ENCODE measurements at regions not wholly inside any gene's neighbourhood (a gene's known extent, or its start where the extent isn't known, plus 50 kb on each side); places are given as distances from the start of the nearest gene placed in this dataset.

DNA sequence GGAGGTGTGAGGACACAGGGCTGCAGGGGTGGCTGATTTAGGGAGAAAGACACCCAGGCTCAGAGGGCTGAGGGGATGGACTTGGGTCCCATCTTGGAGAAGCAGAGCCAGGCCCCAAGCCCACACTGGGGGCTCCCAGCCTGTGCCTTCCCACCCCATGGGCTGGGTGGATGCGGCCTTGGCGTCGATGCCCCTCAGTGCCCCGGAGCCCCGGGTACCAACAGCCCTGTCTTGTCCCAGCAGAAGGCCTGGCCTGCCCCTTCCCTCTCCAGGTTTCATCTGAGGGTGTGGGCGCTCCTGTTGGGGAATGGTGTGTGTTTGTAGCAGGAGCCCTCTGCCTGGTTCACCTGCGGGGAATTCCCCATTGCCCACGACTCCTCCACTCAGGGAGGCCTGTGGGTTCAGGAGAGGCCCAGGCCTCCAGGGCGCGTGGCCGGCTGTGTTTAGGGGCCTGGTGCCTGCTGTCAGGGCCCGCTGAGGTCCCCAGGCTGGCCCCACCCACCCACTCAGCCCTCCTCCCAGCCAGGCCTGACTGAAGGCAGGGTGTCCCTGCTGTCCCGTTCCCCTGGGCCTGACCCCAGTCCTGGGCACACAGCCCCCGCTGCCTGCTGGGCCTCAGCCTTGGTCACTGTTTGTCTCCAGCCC is 51.1 kb upstream of the BEGAIN start:
- no peak for DNase-seq (ENCODE audit: low read depth in 2 of 2)

- DNase-seq (ENCODE audit: low read depth in 2 of 2): no peak
These were observed 52.1 kb upstream of the BEGAIN start for GRCh38 chr14:100639280-100639679.

GRCh38 chr14:100640471-100641273 is 53.5 kb upstream of the BEGAIN start:
- DNase-seq (ENCODE audit: low read depth in 2 of 2): peak; percentile 41 to 71

- no peak for DNase-seq (ENCODE audit: low read depth in 2 of 2)
These were observed 54.1 kb upstream of the BEGAIN start for GRCh38 chr14:100641274-100641860.

DNA sequence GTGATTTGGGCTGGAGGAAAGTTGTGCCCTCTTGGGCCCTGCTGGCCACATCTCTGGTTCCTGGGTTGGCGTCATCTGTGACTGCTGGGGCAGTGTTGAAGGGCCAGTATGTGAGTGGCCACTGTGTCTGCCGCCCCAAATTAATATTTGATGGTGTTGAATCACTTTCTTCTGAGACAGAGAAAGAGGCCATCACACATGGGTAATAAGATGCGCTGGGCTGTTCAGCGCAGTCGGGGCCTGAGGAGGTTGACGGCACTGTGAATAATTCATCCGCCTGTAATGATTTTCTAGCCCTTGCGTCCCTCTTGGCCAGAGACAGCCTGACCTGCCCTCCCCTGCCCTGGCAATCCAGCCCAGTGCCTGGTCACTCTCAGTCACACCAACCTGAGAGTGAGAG is 56.2 kb upstream of the BEGAIN start:
- DNase-seq (ENCODE audit: low read depth in 2 of 2): no peak

- no peak for DNase-seq (ENCODE audit: low read depth in 2 of 2)
These were observed 57.2 kb upstream of the BEGAIN start for GRCh38 chr14:100644383-100644782.

DNA sequence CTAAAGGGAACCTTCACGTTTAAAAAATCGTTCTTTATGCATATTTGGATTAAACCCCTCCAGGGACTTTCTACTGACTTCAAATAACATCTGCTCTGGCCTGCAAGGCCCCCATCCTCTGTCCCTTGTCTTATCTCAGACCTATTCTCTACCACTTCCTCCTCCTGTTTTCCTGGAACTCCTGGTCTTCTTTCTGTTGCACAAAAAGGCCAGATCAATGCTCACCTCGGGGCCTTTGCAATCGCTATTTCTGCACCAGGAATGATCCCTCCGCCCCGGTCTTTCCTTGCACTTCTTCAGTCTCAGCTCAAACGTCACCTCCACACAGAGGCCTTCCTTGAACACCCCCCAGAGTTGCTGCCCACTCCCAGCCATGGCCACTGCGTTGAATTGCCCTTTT is 57.6 kb upstream of the BEGAIN start:
- no peak for DNase-seq (ENCODE audit: low read depth in 2 of 2)

GRCh38 chr14:100645196-100645981 is 58.2 kb upstream of the BEGAIN start:
- DNase-seq (ENCODE audit: low read depth in 2 of 2): peak; percentile 72 to 91

DNA sequence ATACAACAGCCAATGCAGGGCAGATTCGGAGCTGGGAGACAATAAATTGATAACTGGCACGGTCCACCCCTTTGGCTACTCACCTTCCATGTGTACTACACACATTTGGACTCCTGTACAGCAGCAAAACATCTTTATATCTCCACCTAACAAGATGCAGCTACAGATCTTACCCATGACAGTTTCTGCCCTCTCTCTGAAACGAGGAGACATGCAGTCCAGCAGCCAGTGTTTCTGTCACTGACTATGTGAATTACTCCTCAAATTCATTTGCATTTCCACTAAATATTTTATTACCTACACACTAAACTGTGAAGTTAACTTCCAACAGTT is 58.7 kb upstream of the BEGAIN start:
- no peak for DNase-seq (ENCODE audit: low read depth in 2 of 2)

GRCh38 chr14:100648474-100649172 is 61.4 kb upstream of the BEGAIN start:
- DNase-seq (ENCODE audit: low read depth in 2 of 2): no peak

DNA sequence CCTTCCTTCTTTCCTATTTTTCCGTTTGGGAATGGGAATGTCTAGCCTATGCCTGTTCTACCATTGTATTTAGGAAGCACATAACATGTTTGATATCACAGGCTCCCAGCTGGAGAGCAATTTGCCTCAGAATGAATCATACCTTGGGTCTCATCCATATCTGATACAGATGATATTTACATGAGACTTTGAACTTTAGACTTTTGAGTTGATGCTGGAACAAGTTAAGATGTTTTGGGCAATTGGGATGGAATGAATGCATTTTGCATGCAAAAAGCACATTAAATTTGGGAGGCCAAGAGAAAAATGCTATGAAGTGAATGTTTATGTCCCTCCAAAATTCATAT is 61.9 kb upstream of the BEGAIN start:
- DNase-seq (ENCODE audit: low read depth in 2 of 2): no peak

DNA sequence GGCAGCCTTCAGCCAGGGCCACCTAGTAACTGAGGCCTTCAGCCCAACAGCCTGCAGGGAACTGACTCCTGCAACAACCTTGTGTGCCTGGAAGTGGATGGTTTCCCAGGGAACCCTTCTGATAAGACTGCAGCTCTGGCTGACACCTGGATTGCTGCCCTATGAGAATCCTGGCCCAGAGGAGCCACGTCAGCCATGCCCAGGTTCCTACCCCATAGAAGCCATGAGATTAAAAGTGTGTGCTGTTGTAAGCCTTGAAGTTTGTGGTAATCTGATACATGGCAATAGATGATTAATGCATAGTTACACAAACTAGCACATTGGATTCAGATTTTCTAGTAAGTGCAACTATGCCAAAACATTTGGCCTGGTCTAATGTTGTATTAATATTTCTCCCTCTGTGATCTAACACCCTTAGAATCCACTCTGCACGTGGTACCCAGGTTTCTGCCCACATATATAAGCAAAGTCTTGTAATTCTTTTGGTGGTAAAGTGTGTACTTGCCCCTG is 64.8 kb upstream of the BEGAIN start:
- no peak for DNase-seq (ENCODE audit: low read depth in 2 of 2)

DNA sequence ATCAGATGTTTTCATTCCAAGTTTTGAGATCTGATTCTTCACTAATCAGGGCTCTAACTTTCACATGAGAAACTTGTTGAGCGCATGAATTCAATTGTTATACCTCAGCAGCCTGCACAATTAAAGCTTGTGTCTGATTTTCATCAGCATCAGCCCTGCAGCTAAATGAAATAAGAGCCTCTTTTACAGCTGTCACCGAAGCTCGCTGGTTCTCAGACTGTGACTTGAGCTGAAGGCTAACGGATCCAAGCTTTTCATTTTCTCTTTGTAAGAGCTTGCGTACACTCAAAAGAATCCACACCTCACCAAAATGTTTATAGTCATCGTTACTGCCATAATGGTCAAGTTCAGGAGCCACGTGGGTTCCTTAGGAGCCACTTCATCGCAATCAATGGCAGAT is 65.5 kb upstream of the BEGAIN start:
- no peak for DNase-seq (ENCODE audit: low read depth in 2 of 2)

DNA sequence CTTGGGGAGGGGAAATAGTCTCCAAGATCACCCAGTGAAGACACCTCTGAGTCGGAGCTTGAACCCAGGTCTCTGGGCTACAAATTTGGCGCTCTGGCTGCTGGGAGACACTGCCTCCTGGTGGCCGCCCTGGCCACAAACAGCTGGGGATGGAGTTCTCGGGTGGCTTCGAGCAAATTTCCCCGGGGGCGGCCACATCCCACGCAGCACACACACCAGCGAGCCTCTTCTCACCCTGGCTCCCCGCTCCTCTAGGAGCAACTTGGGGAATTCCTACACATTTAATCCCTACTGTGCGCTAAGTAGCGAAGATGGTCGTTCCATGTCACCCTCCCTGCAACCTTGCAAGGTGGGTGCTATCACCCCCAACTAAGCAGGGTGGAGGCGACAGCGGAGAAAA is 66.2 kb upstream of the BEGAIN start:
- DNase-seq (ENCODE audit: low read depth in 2 of 2): no peak

DNA sequence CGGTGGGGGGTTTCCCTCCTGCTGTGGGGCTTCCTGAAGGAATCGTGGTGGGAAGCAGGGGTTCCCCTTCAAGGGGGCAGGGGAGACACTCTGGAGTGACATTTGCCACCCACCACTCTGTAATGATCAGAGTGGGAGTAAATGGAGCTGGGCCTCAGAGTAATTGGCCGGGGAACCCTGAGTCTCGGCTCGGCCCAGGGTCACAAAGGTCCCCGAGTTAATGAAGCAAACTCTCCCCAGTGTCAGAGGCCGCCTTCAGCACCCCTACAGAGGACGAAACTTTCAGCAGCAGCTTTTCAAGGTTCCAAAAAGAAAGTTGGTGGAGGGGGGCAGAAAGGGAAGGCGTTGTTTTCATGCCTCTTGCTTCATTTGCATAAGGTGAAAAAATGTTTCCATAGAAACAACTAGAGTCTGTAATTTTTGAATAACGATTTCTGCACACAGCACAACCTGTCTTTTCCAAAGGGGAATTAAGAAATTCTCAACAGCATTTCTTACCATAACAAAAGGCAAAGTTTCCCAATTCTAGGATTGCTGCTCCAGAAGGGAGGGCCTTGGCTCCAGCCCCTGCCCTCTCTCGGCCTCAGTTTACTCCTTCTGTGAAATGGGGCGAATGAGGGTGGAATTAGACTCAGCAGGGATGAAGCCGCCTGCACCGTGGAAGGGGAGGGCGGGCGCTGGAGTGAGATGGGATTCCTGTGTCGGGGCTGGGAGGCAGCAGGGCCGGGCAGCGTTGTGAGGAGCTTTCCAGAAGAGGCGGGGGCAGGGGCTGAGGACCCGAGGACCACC is 67.0 kb upstream of the BEGAIN start:
- no peak for DNase-seq (ENCODE audit: low read depth in 2 of 2)

DNA sequence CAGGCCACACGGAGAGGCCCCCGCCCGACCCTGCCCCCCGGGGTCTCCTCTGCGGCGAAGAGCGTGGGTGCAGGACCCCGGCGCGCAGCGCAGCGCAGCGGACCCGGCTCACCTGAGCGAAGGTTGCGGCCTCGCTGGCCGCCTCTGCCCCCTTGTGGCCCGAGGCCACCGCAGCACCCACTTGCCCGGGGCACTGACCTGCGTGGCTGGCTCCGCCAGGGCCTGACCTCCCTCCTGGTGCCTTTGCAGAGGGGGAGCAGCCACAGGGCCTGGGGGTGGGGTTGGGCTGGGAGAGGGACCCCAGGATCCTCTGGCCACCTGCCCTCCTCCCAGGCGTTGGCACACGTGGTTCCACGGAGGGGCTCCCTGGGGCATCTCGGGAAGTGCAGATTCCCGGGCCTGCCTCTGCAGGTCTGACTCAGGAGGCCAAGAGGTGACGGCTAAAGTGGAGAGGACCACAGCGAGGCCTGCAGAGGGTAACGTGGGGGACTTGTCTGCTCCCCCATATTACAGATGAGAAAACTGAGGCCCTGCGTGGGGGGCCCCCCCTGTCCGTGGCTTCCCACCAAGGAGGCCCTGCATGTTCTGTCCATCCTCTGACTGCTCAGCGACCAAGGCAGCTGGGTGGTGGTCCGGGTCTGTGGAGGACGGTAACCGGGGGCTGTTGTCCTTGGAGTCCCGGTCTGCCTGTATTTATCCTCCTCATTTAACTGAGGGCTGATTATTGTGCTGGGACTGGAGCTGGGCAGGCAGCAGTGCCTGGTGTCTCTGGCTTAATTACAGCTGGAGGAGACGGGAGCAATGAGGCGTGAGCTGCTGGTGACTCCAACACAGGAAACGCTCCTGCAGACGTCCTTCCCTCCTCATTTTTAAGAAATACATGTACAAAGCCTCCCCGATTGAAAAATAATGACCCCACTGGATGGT is 67.9 kb upstream of the BEGAIN start:
- peak in 1 of 2 experiments; percentile 28 for DNase-seq (ENCODE audit: low read depth in 2 of 2)

GRCh38 chr14:100655741-100656085 is 68.5 kb upstream of the BEGAIN start:
- DNase-seq (ENCODE audit: low read depth in 2 of 2): no peak

GRCh38 chr14:100656996-100657395 is 69.7 kb upstream of the DLK1 start:
- no peak for DNase-seq (ENCODE audit: low read depth in 2 of 2)

GRCh38 chr14:100657780-100658179 is 68.9 kb upstream of the DLK1 start:
- DNase-seq (ENCODE audit: low read depth in 2 of 2): no peak

Measured in stimulated activated CD4-positive, alpha-beta T cell treated with anti-CD3 and anti-CD28 coated beads, Interleukin-12 subunit alpha, Interleukin-12 subunit beta, amount 100 ng/mL, for 24 hours (primary cell).